IMR-90 (cell line): ENCODE measurements at regions not wholly inside any gene's neighbourhood (a gene's known extent, or its start where the extent isn't known, plus 50 kb on each side); places are given as distances from the start of the nearest gene placed in this dataset.

Experiments
- ATAC-seq: fragments of 200-7000 bp; cut with Tn5 transposase; 2 replicates; pipeline ENCODE4 v1.9.1; 2020; ENCODE audit warnings: low read depth, mild to moderate bottlenecking, moderate library complexity
- BruUV-seq: library from RNA; stranded (reverse); fragments of 400-500 nt; replicated peaks from 2 replicates; lab custom pipeline; 2021; lab: Mats Ljungman, UMichigan
- CTCF ChIA-PET: fragments of 300-600 bp; formaldehyde crosslinking; extraction: SDS; loops from one replicate; lab custom pipeline; 2021; ENCODE audit warnings: antibody characterized with exemption; lab: Yijun Ruan, JAX
- POLR2A ChIA-PET: fragments of 300-600 bp; sonication (Branson Sonifier 250); formaldehyde crosslinking; loops from one replicate; lab custom pipeline; 2022; ENCODE audit warnings: antibody characterized with exemption; ENCODE audit not compliant: unreplicated experiment; lab: Charles Lee
- DNase-seq: peaks from one replicate; pipeline ENCODE4 v3.0.0; 2013
- H2AFZ ChIP-seq: replicated peaks from 2 replicates; pipeline ENCODE3; 2013; ENCODE audit warnings: low read length, mild to moderate bottlenecking; ENCODE audit not compliant: poor library complexity
- H2AK5ac ChIP-seq: 2 replicates; pipeline ENCODE4 v1.6.1; 2013; ENCODE audit warnings: low read depth, low read length, inconsistent platforms
- H2AK9ac ChIP-seq: replicated peaks from 2 replicates; pipeline ENCODE3; 2013; ENCODE audit warnings: mild to moderate bottlenecking, low read depth, low read length, moderate library complexity; ENCODE audit not compliant: poor library complexity
- H2BK120ac ChIP-seq: 2 replicates; pipeline ENCODE4 v1.6.1; 2013; ENCODE audit warnings: low read depth, low read length, inconsistent platforms
- H2BK15ac ChIP-seq: 3 replicates; pipeline ENCODE4 v1.6.1; 2013; ENCODE audit warnings: low read depth, low read length, inconsistent platforms
- H2BK20ac ChIP-seq: 2 replicates; pipeline ENCODE4 v1.6.1; 2013; ENCODE audit warnings: low read depth, mild to moderate bottlenecking, inconsistent platforms, low read length, moderate library complexity
- H2BK5ac ChIP-seq: 2 replicates; pipeline ENCODE4 v1.6.1; 2013; ENCODE audit warnings: mild to moderate bottlenecking, low read depth, low read length, inconsistent platforms; ENCODE audit not compliant: poor library complexity, severe bottlenecking
- H3K14ac ChIP-seq: replicated peaks from 2 replicates; pipeline ENCODE4 v1.6.1; 2013; ENCODE audit warnings: low read depth, low read length, inconsistent platforms
- H3K18ac ChIP-seq: 2 replicates; pipeline ENCODE4 v1.6.1; 2013; ENCODE audit warnings: low read depth, low read length, control low read depth
- H3K23ac ChIP-seq: 2 replicates; pipeline ENCODE4 v1.6.1; 2013; ENCODE audit warnings: low read depth, low read length, inconsistent platforms
- H3K27ac ChIP-seq: 2 replicates; pipeline ENCODE4 v1.5.1; 2013; ENCODE audit warnings: mild to moderate bottlenecking, control low read depth, low read length; ENCODE audit not compliant: insufficient read depth
- H3K27me3 ChIP-seq: 2 replicates; pipeline ENCODE4 v1.6.1; 2013; ENCODE audit warnings: low read length; ENCODE audit not compliant: control insufficient read depth, insufficient read depth
- H3K36me3 ChIP-seq: 2 replicates; pipeline ENCODE4 v1.6.1; 2013; ENCODE audit warnings: low read length, mixed read lengths; ENCODE audit not compliant: control insufficient read depth, insufficient read depth
- H3K4ac ChIP-seq: 2 replicates; pipeline ENCODE4 v1.6.1; 2013; ENCODE audit warnings: low read depth, low read length, inconsistent platforms
- H3K4me1 ChIP-seq: 2 replicates; pipeline ENCODE4 v1.6.1; 2013; ENCODE audit warnings: low read length, mixed read lengths; ENCODE audit not compliant: control insufficient read depth, insufficient read depth
- H3K4me2 ChIP-seq: 2 replicates; pipeline ENCODE4 v1.6.1; 2013; ENCODE audit warnings: low read depth, mild to moderate bottlenecking, control low read depth, low read length, moderate library complexity
- H3K4me3 ChIP-seq: 2 replicates; pipeline ENCODE4 v1.5.1; 2013; ENCODE audit warnings: low read depth, mild to moderate bottlenecking, control low read depth, low read length, moderate library complexity; ENCODE audit not compliant: insufficient read depth
- H3K56ac ChIP-seq: 2 replicates; pipeline ENCODE4 v1.6.1; 2013; ENCODE audit warnings: low read length, inconsistent platforms; ENCODE audit not compliant: insufficient read depth; ENCODE audit errors: extremely low read depth
- H3K79me1 ChIP-seq, 2 experiments: 2 replicates each; pipeline ENCODE4 v1.6.1; 2013; ENCODE audit warnings: low read length in 2 of 2, inconsistent platforms in 1 of 2, low read depth in 1 of 2
- H3K9ac ChIP-seq: 2 replicates; pipeline ENCODE4 v1.6.1; 2013; ENCODE audit warnings: low read depth, low read length, control low read depth
- H3K9me1 ChIP-seq: 2 replicates; pipeline ENCODE4 v1.6.1; 2013; ENCODE audit warnings: low read length, inconsistent platforms; ENCODE audit not compliant: insufficient read depth
- H3K9me3 ChIP-seq: 2 replicates; pipeline ENCODE4 v1.6.1; 2013; ENCODE audit warnings: low read length; ENCODE audit not compliant: control insufficient read depth, insufficient read depth
- H4K20me1 ChIP-seq: 2 replicates; pipeline ENCODE4 v1.6.1; 2013; ENCODE audit warnings: low read length, inconsistent platforms; ENCODE audit not compliant: insufficient read depth
- H4K5ac ChIP-seq: 2 replicates; pipeline ENCODE4 v1.6.1; 2013; ENCODE audit warnings: mild to moderate bottlenecking, low read depth, low read length, control low read depth
- H4K8ac ChIP-seq, 2 experiments: 2 replicates each; pipeline ENCODE4 v1.6.1; 2013; ENCODE audit warnings: low read depth in 2 of 2, low read length in 2 of 2, control low read depth in 1 of 2, inconsistent platforms in 1 of 2
- H4K91ac ChIP-seq: 2 replicates; pipeline ENCODE4 v1.6.1; 2013; ENCODE audit warnings: low read depth, low read length, inconsistent platforms; ENCODE audit not compliant: insufficient read depth
- BHLHE40 ChIP-seq: fragments of 150-350 bp; IDR thresholded peaks from 2 replicates; pipeline ENCODE4 v1.6.1; 2016; ENCODE audit warnings: mild to moderate bottlenecking, low read depth, low read length
- MAFK ChIP-seq: IDR thresholded peaks from 2 replicates; pipeline ENCODE4 v1.6.1; 2012; ENCODE audit warnings: low read depth, low read length, improper control_type of control experiment
- MAZ ChIP-seq: IDR thresholded peaks from 2 replicates; pipeline ENCODE4 v1.6.1; 2012; ENCODE audit warnings: low read depth, mild to moderate bottlenecking, low read length, improper control_type of control experiment, moderate library complexity, borderline replicate concordance
- MXI1 ChIP-seq: IDR thresholded peaks from 2 replicates; pipeline ENCODE4 v1.6.1; 2012; ENCODE audit warnings: low read depth, mild to moderate bottlenecking, low read length, moderate library complexity, borderline replicate concordance
- RFX5 ChIP-seq: IDR thresholded peaks from 2 replicates; pipeline ENCODE4 v1.8.0; 2012; ENCODE audit warnings: low read depth, mild to moderate bottlenecking, low read length, moderate library complexity
- SMC3 ChIP-seq: fragments of 150-350 bp; IDR thresholded peaks from 2 replicates; pipeline ENCODE4 v1.6.1; 2016; ENCODE audit warnings: low read depth, mild to moderate bottlenecking, antibody characterized with exemption, low read length, moderate library complexity
- WGBS, 2 experiments: methylation state at CpG; one replicate each; pipeline versions ENCODE4 v1.1.5 to v1.1.7; 2013; ENCODE audit warnings: missing lambda C conversion rate in 2 of 2; ENCODE audit not compliant: insufficient read length in 1 of 2; ENCODE audit errors: extremely low coverage in 2 of 2; 5-methylcytosine and 5-hydroxymethylcytosine counted together
- dilution Hi-C: fragments of 300-500 bp; cut with HindIII; formaldehyde crosslinking; loops from one replicate; pipeline ENCODE4 v1.14.3; 2018; ENCODE audit warnings: low sequenced_read_pairs; ENCODE audit not compliant: unreplicated experiment
- in situ Hi-C: fragments of 300-500 bp; cut with MboI; formaldehyde crosslinking; loops from 3 replicates; pipeline ENCODE4 v1.14.3; 2019; ENCODE audit warnings: low sequenced_read_pairs, inconsistent platforms, mixed read lengths
- intact Hi-C: fragments of 100-400 bp; cut with micrococcal nuclease; formaldehyde crosslinking; loops from 2 replicates; pipeline ENCODE4 v1.10.0; 2022
- TF ChIP-seq, protein P1 (sequence below): fragments of 150-350 bp; IDR thresholded peaks from 2 replicates; pipeline ENCODE4 v1.6.1; 2016; ENCODE audit warnings: low read depth, mild to moderate bottlenecking, low read length, moderate library complexity, borderline replicate concordance

DNA sequence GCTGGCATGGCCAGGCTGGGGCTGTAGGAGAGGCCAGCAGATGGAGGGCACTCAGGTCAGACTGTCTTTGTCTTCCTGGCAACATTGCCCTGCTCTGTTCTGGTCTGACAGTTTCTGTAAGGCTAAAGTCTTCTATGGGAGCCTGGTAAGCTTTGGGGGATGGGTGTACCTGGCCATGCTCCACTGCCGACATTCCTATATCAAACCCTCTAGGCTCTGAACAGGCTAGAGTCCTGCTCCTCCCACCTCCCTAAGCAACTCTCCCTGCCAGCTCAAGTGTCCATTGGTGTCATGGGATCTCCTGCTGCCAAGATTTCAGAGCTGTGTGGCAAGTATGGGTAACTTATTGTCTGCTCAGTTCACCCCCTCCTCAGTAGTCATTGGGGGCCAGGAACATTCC lies 163.5 kb upstream of the UGT8 start:
- no peak overlapping the region for H3K14ac ChIP-seq
- ChIA-PET CTCF (no interaction called here), POLR2A (no interaction called here)
- H2AFZ ChIP-seq: no peak overlapping the region
- H3K4me3 ChIP-seq: no peak overlapping the region
- no peak overlapping the region for H4K8ac ChIP-seq
- intact Hi-C loops (no loop called here), dilution Hi-C loops (no loop called here), in situ Hi-C loops (no loop called here)
- no peak overlapping the region for H3K23ac ChIP-seq
- no peaks in the 10 kb centered on the region for H4K20me1 ChIP-seq
- no peak overlapping the region for H2AK5ac ChIP-seq
- H3K18ac ChIP-seq: no peak overlapping the region
- no peak overlapping the region for H3K4me2 ChIP-seq
- no CpG with 5 or more reads among the region's 1 CpG for WGBS, 2 experiments
- H2BK15ac ChIP-seq: no peak overlapping the region
- H3K4ac ChIP-seq: no peak overlapping the region
- ATAC-seq (no peak), DNase-seq (no peak)
- BruUV-seq: no TSS peak
- no peak overlapping the region for H3K27ac ChIP-seq
- no peaks in the 10 kb centered on the region for H3K9me3 ChIP-seq
- H2BK20ac ChIP-seq: no peak overlapping the region
- no peak overlapping the region for H2BK5ac ChIP-seq
- no peaks in the 10 kb centered on the region for H3K9me1 ChIP-seq
- H3K36me3 ChIP-seq: no peaks in the 10 kb centered on the region
- H2BK120ac ChIP-seq: no peak overlapping the region
- no peaks in the 10 kb centered on the region for H3K79me1 ChIP-seq
- H3K56ac ChIP-seq: no peak overlapping the region
- H2AK9ac ChIP-seq: no peak overlapping the region
- no peaks in the 10 kb centered on the region for H3K4me1 ChIP-seq
- no peak for TF ChIP-seq MXI1
- no peak for TF ChIP-seq RFX5
- TF ChIP-seq, protein P1, sequence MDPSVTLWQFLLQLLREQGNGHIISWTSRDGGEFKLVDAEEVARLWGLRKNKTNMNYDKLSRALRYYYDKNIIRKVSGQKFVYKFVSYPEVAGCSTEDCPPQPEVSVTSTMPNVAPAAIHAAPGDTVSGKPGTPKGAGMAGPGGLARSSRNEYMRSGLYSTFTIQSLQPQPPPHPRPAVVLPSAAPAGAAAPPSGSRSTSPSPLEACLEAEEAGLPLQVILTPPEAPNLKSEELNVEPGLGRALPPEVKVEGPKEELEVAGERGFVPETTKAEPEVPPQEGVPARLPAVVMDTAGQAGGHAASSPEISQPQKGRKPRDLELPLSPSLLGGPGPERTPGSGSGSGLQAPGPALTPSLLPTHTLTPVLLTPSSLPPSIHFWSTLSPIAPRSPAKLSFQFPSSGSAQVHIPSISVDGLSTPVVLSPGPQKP: no peak
- TF ChIP-seq MAZ: no peak
- no peak for TF ChIP-seq MAFK
- no peak for TF ChIP-seq SMC3
- no peak for TF ChIP-seq BHLHE40
- no peaks in the 10 kb centered on the region for H3K27me3 ChIP-seq
- H4K5ac ChIP-seq: no peak overlapping the region
- no peak overlapping the region for H3K9ac ChIP-seq
- no peak overlapping the region for H4K91ac ChIP-seq
